ENCODE measurements at regions not wholly inside any gene's neighbourhood (a gene's known extent, or its start where the extent isn't known, plus 50 kb on each side); places are given as distances from the start of the nearest gene placed in this dataset.

DNA sequence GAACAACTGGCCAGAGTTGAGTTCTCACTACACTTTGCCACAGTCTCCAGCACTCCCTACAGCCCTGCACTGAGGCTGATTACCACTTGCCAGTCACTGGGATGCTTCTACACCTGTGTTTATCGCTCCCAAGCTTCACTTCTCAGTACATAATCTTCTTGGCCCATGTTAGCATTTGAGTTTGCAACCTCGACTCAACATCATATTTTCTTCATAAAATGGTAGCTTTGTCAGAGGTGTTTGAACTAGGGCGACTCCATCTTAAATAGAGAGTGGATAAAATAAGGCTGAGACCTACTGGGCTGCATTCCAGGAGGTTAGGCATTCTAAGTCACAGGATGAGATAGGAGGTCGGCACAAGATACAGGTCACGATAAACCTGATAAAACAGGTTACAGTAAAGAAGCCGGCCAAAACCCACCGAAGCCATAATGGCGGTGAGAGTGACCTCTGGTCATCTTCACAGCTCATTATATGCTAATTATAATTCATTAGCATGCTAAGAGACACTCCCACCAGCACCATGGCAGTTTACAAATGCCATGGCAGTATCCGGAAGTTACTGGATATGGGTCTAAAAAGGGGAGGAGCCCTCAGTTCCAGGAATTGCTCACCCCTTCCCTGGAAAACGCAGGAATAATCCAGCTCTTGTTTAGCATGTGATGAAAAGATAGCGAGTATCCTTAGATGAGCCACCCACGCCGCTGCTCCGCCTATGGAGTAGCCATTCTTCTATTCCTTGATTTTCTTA, 105.8 kb upstream of the KLF6 start (continued):
- no peak for TF ChIP-seq SRSF9 (IDR thresholded peaks at IDR 0.05; ENCODE audit: borderline replicate concordance, low read depth, low read length)
- no peak for TF ChIP-seq THRAP3 (IDR thresholded peaks at IDR 0.05; ENCODE audit: borderline replicate concordance)
- TF ChIP-seq ERF (CRISPR knock-in tag; IDR thresholded peaks at IDR 0.05) = peak; percentile 99
- no peak for TF ChIP-seq RBBP5 (IDR thresholded peaks at IDR 0.05; ENCODE audit: borderline replicate concordance, insufficient read depth, low read length, poor library complexity, severe bottlenecking)
- TF ChIP-seq, protein P1, sequence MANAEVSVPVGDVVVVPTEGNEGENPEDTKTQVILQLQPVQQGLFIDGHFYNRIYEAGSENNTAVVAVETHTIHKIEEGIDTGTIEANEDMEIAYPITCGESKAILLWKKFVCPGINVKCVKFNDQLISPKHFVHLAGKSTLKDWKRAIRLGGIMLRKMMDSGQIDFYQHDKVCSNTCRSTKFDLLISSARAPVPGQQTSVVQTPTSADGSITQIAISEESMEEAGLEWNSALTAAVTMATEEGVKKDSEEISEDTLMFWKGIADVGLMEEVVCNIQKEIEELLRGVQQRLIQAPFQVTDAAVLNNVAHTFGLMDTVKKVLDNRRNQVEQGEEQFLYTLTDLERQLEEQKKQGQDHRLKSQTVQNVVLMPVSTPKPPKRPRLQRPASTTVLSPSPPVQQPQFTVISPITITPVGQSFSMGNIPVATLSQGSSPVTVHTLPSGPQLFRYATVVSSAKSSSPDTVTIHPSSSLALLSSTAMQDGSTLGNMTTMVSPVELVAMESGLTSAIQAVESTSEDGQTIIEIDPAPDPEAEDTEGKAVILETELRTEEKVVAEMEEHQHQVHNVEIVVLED (CRISPR knock-in tag; IDR thresholded peaks at IDR 0.05) = peak; percentile 85
- TF ChIP-seq ZNF57 (CRISPR knock-in tag; IDR thresholded peaks at IDR 0.05) = peak; percentile 87; the same call in 1 of the 2 replicates
- TF ChIP-seq ZNF766 (CRISPR knock-in tag; conservative IDR thresholded peaks at IDR 0.05) = peak; percentile 99
- peak; percentile 91 for TF ChIP-seq FOXJ2 (tag; IDR thresholded peaks at IDR 0.05)
- TF ChIP-seq TBP (optimal IDR thresholded peaks at IDR 0.05; ENCODE audit: low read depth, low read length) = no peak
- TF ChIP-seq CHD2 (IDR thresholded peaks at IDR 0.05; ENCODE audit: low read depth, low read length) = no peak
- TF ChIP-seq ZNF24 (IDR thresholded peaks at IDR 0.05) = no peak
- TF ChIP-seq, protein P2, sequence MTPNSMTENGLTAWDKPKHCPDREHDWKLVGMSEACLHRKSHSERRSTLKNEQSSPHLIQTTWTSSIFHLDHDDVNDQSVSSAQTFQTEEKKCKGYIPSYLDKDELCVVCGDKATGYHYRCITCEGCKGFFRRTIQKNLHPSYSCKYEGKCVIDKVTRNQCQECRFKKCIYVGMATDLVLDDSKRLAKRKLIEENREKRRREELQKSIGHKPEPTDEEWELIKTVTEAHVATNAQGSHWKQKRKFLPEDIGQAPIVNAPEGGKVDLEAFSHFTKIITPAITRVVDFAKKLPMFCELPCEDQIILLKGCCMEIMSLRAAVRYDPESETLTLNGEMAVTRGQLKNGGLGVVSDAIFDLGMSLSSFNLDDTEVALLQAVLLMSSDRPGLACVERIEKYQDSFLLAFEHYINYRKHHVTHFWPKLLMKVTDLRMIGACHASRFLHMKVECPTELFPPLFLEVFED (CRISPR knock-in tag; conservative IDR thresholded peaks at IDR 0.05) = peak; percentile 94
- no peak for TF ChIP-seq ARHGAP35 (IDR thresholded peaks at IDR 0.05; ENCODE audit: partially characterized antibody)
- TF ChIP-seq SIN3B (IDR thresholded peaks at IDR 0.05; ENCODE audit: low read depth) = no peak
- TF ChIP-seq ELF1 (tag; IDR thresholded peaks at IDR 0.05) = peak; percentile 76
- no peak for TF ChIP-seq ZBED1 (IDR thresholded peaks at IDR 0.05)
- peak; percentile 76; the same call in 1 of the 2 replicates for TF ChIP-seq LEF1 (IDR thresholded peaks at IDR 0.05)
- TF ChIP-seq SRSF7 (optimal IDR thresholded peaks at IDR 0.05; ENCODE audit: low read depth, low read length) = no peak
- no peak for TF ChIP-seq ZBTB8A (IDR thresholded peaks at IDR 0.05; ENCODE audit: partially characterized antibody)
- TF ChIP-seq JUND (IDR thresholded peaks at IDR 0.05; ENCODE audit: borderline replicate concordance, low read depth, low read length) = peak; percentile 49; the same call in 1 of the 2 replicates
- peak; percentile 83; the same call in 2 of the 3 replicates for TF ChIP-seq JUND (tag; IDR thresholded peaks at IDR 0.05; ENCODE audit: borderline replicate concordance, low read depth, low read length)
- 0 out of 2 replicates have a peak, but pooled peaks have one; percentile 22 for TF ChIP-seq GABPB1 (CRISPR knock-in tag; IDR thresholded peaks at IDR 0.05)
- TF ChIP-seq RAD51 (IDR thresholded peaks at IDR 0.05; ENCODE audit: borderline replicate concordance, low read depth) = no peak
- TF ChIP-seq HDAC3 (IDR thresholded peaks at IDR 0.05; ENCODE audit: borderline replicate concordance, partially characterized antibody) = peak; percentile 33
- TF ChIP-seq ASH1L (IDR thresholded peaks at IDR 0.05; ENCODE audit: borderline replicate concordance, low read depth, partially characterized antibody) = no peak
- TF ChIP-seq NFRKB (IDR thresholded peaks at IDR 0.05; ENCODE audit: low read depth) = peak; percentile 79; the same call in 1 of the 2 replicates
- no peak for TF ChIP-seq FOXA1 (IDR thresholded peaks at IDR 0.05; ENCODE audit: borderline replicate concordance)

Data from K562 (cell line).